ENCODE measurements at regions not wholly inside any gene's neighbourhood (a gene's known extent, or its start where the extent isn't known, plus 50 kb on each side); places are given as distances from the start of the nearest gene placed in this dataset.

DNA sequence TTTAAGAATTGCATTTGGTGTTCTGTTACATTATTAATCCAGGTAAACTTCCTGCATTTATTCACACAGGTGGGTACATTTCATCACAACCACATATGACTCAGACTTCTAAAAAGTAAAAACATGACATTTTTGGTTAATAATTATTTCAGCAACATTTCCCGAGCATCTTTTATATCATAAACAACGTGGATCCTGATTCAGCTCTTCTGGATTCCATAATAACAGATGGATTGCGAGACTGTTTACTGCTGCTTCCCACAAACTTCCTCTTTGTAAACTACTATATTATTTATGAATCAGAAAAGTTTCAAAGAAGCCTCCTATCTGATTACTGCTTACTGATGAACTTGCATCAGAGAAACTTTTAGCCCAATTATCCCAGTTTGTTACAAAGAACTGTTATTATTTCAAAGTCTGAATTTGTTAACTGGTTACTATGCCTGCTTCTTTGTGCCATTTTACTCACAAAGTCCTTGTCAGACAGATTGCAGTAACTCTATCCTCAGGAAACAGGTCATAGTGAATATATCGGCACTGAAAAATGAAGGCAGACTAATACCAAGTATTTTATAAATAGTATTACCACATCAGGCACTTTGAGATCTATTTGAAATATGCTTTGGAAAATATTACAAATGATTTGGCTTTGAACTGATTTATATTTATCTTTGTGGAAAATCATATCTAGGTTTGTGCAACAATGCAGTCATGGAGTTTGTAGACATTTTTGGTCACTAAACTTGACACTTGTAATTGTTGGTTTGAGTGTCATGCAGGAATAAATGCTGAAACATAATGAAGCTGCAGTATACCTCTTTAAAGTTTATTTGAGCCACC is 511.6 kb downstream of the PLCL1 start:
- Histone ChIP-seq H3K9me3 (ENCODE audit: control insufficient read depth in 4 of 4, insufficient read depth in 3 of 4, low read length in 3 of 4) (no peaks in the 10 kb centered on the region), H3K27me3 (ENCODE audit: control insufficient read depth in 3 of 3, insufficient read depth in 3 of 3, low read length in 2 of 3) (peaks cover 0 to 12% (median 3%) of the 10 kb centered on the region in 3 donors), H3K4me3 (no peak overlapping the region), H3K9ac (ENCODE audit: insufficient read depth in 1 of 2, low read length in 2 of 2) (no peak overlapping the region), H3K27ac (ENCODE audit: low read depth in 1 of 2, low read length in 1 of 2) (no peak overlapping the region), H3K36me3 (ENCODE audit: control insufficient read depth in 4 of 4, insufficient read depth in 4 of 4, low read length in 4 of 4) (no peaks in the 10 kb centered on the region), H3K4me1 (ENCODE audit: control insufficient read depth in 5 of 5, insufficient read depth in 5 of 5, low read length in 5 of 5) (no peaks in the 10 kb centered on the region)
- ATAC-seq (ENCODE audit: insufficient read depth, low FRiP score) (no peak), DNase-seq (no peak)
- WGBS, 2 donors = 51 to 55% methylated on average over 4 of the region's 4 CpGs
- no peak for TF ChIP-seq CTCF (IDR thresholded peaks at IDR 0.05; ENCODE audit: control extremely low read depth, extremely low read depth)

GRCh38 chr2:198314559-198315153 is 510.3 kb downstream of the PLCL1 start:
- Histone ChIP-seq H3K36me3 (ENCODE audit: control insufficient read depth in 4 of 4, insufficient read depth in 4 of 4, low read length in 4 of 4) (no peaks in the 10 kb centered on the region), H3K4me1 (ENCODE audit: control insufficient read depth in 5 of 5, insufficient read depth in 5 of 5, low read length in 5 of 5) (no peaks in the 10 kb centered on the region), H3K27ac (ENCODE audit: low read depth in 1 of 2, low read length in 1 of 2) (no peak overlapping the region), H3K9me3 (ENCODE audit: control insufficient read depth in 4 of 4, insufficient read depth in 3 of 4, low read length in 3 of 4) (no peaks in the 10 kb centered on the region), H3K4me3 (no peak overlapping the region), H3K9ac (ENCODE audit: insufficient read depth in 1 of 2, low read length in 2 of 2) (no peak overlapping the region), H3K27me3 (ENCODE audit: control insufficient read depth in 3 of 3, insufficient read depth in 3 of 3, low read length in 2 of 3) (peaks cover 0 to 12% (median 3%) of the 10 kb centered on the region in 3 donors)
- DNase-seq (peak; percentile 19 to 87 (median 84)), ATAC-seq (ENCODE audit: insufficient read depth, low FRiP score) (no peak)
- 11 to 17% methylated on average over 8 of the region's 8 CpGs for WGBS, 2 donors
- peak; percentile 17 for TF ChIP-seq CTCF (IDR thresholded peaks at IDR 0.05; ENCODE audit: control extremely low read depth, extremely low read depth)

DNA sequence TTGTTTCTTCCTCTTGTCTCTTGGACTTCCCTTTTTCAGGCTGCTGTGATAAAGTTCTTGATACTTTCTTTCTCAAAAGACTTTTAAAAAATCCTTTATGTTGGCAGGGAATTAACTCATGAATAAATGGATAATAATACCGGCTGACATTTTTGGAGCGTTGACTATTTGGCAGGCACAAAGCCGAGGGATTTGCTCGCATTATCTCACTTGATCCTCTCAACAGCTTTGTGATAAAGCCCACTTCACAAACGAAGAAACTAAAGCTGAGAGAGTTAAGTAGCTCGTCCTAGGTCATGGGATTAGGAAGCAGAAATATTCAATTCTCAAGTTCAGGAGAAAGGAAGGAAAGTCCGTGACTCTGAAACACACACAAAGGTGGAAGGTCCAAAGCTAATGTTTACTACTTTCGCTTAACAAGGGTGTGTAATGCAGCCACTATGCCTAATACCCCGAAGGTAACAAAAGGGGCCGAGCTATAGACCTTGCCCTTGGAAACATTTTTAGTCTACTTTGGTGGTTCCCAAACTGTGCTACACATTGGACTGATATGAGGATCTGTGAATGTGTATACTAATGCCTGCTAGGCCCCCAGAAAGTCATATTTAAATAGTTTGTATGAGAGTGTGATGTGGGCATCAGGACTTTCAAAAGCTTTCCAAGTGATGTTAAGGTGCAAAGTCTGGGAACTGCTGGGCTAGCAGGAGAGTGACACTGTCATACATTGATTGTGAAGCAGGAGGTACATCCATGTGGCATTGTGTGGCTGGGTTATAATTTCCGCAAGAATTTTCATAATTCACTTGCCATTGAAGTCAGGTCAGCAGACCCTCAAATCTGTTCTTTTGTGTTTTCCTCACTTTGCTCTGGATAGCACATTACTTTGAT is 508.4 kb downstream of the PLCL1 start:
- peaks cover 0 to 12% (median 3%) of the 10 kb centered on the region in 3 donors for H3K27me3 ChIP-seq (ENCODE audit: control insufficient read depth in 3 of 3, insufficient read depth in 3 of 3, low read length in 2 of 3)
- 60 to 74% methylated on average over 11 of the region's 11 CpGs for WGBS, 2 donors
- no peaks in the 10 kb centered on the region for H3K9me3 ChIP-seq (ENCODE audit: control insufficient read depth in 4 of 4, insufficient read depth in 3 of 4, low read length in 3 of 4)
- no peak for TF ChIP-seq CTCF (IDR thresholded peaks at IDR 0.05; ENCODE audit: control extremely low read depth, extremely low read depth)
- no peak for ATAC-seq (ENCODE audit: insufficient read depth, low FRiP score)
- H3K36me3 ChIP-seq (ENCODE audit: control insufficient read depth in 4 of 4, insufficient read depth in 4 of 4, low read length in 4 of 4) = no peaks in the 10 kb centered on the region
- no peak overlapping the region for H3K4me3 ChIP-seq
- H3K27ac ChIP-seq (ENCODE audit: low read depth in 1 of 2, low read length in 1 of 2) = no peak overlapping the region
- no peak overlapping the region for H3K9ac ChIP-seq (ENCODE audit: insufficient read depth in 1 of 2, low read length in 2 of 2)
- no peak for DNase-seq
- H3K4me1 ChIP-seq (ENCODE audit: control insufficient read depth in 5 of 5, insufficient read depth in 5 of 5, low read length in 5 of 5) = no peaks in the 10 kb centered on the region
